ENCODE measurements at regions not wholly inside any gene's neighbourhood (a gene's known extent, or its start where the extent isn't known, plus 50 kb on each side); places are given as distances from the start of the nearest gene placed in this dataset.
"Not testable (repeated sequence)": the region's sequence is repeated elsewhere in the genome, so short reads cannot be mapped to it uniquely, and the experiment has no call there.

- no peak for DNase-seq (ENCODE audit: low read depth in 3 of 3)
Observed at GRCh38 chr12:68505970-68506369, 104.7 kb upstream of the RAP1B start.

DNA sequence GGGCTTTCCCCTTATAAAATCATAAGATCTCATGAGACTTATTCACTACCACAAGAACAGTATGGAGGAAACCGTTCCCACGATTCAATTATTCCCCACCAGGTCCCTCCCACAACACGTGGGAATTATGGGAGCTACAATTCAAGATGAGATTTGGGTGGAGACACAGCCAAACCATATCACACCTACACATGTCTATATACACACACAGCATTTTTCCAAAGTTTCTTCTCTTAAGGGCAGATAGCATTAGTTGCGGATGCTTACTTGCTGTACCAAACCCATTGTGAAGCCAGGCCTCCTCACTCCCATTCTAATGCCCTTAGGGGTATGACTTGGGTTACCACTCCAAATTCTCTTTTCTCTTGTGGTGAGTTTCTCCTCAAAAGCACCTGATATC is 104.1 kb upstream of the RAP1B start:
- no peak for DNase-seq (ENCODE audit: low read depth in 3 of 3)

GRCh38 chr12:68507657-68508056 is 103.0 kb upstream of the RAP1B start:
- DNase-seq (ENCODE audit: low read depth in 3 of 3): no peak

DNA sequence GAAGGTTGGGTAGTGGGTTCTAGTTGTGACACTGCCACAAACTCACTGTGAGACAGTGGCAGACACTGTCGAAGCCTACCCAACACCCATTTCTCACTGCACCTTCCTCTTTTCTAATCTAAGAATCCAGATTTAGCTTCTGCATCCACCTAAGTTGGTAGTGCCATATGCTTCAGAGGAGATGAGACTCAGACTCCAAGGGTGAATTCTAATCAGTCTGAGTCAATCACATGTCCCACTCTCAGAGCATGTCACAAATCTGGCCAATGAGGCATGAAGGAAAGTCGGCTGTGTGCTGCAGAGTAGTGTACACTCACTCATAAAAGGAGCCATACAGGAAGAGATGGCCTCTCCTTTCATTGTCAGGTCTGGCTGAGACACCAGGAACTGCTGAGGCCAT is 102.1 kb upstream of the RAP1B start:
- no peak for DNase-seq (ENCODE audit: low read depth in 3 of 3)

DNA sequence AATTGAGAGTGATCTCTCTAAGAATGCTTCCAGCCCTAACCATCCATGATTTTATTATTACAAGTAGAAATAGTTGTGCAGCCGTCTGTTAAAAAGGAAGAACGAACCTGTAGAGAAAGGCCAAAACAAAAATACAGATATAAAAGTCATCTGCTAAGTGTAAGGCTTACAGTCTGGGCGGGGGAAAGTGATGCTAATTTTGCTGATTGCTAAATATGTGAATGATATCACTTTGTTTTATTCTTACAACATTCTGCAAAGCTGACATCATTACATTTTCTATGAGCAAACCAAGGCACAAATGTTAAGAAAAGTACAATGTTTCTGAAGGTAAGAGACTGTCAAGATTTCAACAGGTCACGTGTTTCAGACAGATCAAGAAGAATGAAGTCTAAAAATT is 101.5 kb upstream of the RAP1B start:
- DNase-seq (ENCODE audit: low read depth in 3 of 3): no peak

DNA sequence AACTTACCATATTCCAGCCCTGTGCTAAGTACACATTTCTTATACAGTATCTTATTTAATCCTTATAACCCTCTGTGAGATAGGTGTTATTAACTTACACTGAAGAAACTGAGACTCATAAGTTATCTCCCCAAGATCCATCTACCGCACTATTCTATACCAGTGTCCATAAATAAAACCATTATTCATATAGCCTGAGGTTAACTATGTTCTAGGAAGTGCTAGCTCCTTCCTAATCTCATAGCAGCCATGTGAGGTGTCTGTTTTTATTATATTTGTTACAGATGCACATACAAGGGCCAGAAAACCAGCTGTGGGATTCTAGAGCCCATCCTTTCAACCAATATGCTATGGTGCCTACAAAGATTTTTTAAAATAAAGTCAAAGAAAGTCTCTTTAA is 100.3 kb upstream of the RAP1B start:
- DNase-seq (ENCODE audit: low read depth in 3 of 3): no peak

DNA sequence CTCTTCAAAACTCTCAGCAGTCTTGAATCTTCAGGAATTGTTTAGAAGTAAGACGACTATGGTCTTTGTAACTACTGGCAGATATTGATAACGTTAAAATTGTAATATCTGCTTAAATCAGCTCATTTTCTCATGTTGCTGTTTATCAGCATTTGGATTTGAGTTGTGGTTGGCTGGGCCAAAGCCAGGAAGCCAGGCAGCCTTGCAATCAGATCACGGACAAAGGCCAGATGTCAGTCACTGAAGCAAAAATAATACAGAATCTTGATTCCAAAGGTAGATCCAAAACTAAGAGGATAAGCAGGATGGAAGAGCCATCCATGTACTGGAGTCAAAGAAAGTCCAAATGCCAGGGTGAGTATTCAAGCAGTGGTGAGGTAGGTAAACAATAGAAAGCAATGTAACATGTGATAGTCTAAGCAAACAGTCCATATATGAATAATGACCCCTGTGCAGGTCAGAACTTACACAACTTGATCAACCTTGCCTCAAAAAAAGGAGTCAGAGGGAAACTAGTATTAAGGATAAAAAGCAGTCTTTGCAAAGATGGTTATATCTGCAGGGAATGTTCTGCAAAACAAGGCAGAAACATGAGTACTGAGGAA is 95.8 kb upstream of the RAP1B start:
- DNase-seq (ENCODE audit: low read depth in 3 of 3): no peak

- DNase-seq (ENCODE audit: low read depth in 3 of 3): no peak
Observed at GRCh38 chr12:68515793-68516192, 94.9 kb upstream of the RAP1B start.

- no peak for DNase-seq (ENCODE audit: low read depth in 3 of 3)
Observed at GRCh38 chr12:68521321-68521839, 89.3 kb upstream of the RAP1B start.

- DNase-seq (ENCODE audit: low read depth in 3 of 3): no peak
Observed at GRCh38 chr12:68521848-68522502, 88.7 kb upstream of the RAP1B start.

DNA sequence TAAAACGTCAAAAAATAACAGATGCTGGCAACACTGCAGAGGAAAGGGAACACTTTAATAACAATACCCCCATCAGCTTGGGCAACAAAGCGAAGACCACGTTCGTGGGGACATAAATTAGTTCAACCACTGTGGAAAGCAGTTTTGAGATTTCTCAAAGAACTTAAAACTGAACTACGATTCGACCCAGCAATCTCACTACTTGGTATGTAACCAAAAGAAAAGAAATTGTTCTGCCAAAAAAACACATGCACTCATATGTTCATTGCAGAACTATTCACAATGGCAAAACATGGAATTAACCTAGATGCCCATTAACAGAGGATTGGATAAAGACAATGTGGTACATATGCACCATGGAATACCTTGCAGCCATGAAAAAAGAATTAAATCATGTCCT is 81.2 kb upstream of the RAP1B start:
- no peak for DNase-seq (ENCODE audit: low read depth in 3 of 3)

DNA sequence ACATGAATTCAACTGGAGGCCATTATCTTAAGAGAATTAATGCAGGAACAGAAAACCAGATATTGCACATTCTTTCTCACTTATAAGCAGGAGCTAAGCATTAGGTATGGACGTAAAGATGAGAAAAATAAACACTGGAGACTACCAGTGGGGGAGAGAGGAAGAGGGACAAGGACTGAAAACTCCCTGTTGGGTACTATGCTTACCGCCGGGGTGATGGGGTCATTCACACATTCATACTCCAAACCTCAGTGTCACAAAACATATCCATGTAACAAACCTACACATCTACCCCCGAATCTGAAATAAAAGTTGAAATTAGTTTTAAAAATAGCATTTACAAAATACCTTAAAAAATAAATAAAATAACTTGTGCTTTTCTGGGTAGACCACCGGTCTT is 80.8 kb upstream of the RAP1B start:
- no peak for DNase-seq (ENCODE audit: low read depth in 3 of 3)

DNA sequence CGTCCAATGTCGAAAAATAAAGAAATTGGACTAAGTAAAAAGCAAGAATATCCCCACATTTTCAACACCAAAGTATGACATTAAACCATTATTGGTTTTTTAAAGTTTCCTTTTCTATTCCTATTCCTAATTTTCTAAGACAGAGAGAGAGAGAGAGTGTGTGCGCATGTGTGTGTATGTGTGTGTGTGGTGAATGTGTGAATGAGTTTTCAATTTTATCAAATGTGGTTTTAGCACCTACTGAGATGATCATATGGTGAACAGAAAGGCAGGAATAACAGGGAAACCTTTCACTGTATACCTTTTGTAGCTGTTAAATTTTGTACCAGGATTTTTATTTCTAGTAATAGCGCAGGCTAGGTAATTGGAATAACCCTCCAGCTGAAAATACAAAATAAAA is 80.4 kb upstream of the RAP1B start:
- DNase-seq (ENCODE audit: low read depth in 3 of 3): no peak

GRCh38 chr12:68530965-68531364 is 79.7 kb upstream of the RAP1B start:
- no peak for DNase-seq (ENCODE audit: low read depth in 3 of 3)

DNA sequence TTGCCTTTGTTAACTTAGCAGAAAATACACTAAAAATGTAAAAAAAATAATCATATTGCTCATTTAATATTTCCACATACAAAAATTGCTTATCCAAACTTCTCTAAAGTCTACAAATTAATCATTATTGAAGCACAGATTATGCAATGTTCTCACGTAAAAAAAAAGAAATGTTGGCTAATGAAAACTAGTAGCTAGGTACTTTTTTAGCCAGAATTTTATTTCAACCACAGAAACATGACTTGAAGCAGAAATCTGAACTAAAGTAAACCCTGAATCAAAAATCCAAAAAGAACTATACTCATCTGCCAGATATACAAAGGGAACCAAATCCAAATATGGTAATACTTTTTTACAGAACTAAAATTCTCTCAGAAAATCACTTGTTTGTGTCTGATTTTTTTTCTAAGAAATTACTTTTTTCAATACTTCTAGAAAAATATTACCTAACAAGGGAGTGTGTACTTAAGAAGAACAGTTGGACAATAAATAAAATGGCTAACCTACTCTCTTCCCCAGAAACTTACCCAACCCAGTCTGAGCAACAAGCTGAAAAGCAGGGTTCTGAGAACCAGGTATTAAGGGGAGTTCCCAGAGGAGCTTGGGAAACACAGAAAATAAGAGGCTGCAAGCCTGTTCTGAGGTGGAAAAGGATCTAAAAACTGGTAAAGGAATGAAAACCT is 78.4 kb upstream of the RAP1B start:
- no peak for DNase-seq (ENCODE audit: low read depth in 3 of 3)

DNA sequence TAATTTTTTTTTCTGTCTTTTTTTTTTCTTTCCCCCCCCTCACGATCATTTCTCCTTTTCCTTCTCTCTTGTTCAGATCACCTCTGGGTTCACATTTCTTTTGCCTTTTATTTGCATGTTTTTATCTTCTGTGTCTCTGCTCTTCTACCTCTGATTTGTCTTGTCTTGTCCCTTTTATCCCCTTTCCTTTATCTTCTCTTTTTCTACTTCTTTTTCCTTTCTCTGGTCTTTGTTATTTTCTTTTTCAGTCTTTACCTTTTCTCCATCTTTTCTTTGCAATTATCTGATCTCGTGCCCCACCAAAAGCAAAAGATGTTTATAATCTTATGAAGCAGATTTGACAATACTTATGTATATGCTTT is 77.8 kb upstream of the RAP1B start:
- DNase-seq (ENCODE audit: low read depth in 3 of 3): no peak

- DNase-seq (ENCODE audit: low read depth in 3 of 3): no peak
Observed at GRCh38 chr12:68534108-68534507, 76.6 kb upstream of the RAP1B start.

DNA sequence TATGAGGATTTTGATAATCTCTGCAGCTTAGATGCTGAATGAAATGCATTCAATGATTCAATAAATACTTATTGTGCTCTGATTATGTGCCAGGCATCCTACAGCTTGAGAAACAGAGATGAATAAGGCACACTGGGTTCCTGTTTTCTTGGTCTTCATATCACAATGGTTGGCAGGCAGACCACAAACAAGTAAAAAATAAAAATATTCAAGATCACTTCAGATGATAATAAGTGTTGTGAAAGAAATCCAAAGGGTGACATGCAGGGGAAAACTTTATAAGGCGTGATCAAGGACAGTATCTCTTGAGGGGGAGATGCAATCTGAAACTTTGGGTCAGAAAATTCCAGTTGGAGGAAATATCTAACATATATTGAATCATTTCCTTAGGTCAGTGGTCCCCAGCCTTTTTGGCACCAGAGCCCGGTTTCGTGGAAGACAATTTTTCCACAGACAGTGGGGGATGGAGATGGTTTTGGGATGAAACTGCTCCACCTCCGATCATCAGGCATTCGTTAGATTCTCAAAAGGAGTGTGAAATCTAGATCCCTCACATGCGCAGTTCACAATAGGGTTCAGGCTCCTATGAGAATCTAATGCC is 73.7 kb upstream of the RAP1B start:
- DNase-seq (ENCODE audit: low read depth in 3 of 3): no peak

GRCh38 chr12:68537571-68537970 is 73.1 kb upstream of the RAP1B start:
- no peak for DNase-seq (ENCODE audit: low read depth in 3 of 3)

DNA sequence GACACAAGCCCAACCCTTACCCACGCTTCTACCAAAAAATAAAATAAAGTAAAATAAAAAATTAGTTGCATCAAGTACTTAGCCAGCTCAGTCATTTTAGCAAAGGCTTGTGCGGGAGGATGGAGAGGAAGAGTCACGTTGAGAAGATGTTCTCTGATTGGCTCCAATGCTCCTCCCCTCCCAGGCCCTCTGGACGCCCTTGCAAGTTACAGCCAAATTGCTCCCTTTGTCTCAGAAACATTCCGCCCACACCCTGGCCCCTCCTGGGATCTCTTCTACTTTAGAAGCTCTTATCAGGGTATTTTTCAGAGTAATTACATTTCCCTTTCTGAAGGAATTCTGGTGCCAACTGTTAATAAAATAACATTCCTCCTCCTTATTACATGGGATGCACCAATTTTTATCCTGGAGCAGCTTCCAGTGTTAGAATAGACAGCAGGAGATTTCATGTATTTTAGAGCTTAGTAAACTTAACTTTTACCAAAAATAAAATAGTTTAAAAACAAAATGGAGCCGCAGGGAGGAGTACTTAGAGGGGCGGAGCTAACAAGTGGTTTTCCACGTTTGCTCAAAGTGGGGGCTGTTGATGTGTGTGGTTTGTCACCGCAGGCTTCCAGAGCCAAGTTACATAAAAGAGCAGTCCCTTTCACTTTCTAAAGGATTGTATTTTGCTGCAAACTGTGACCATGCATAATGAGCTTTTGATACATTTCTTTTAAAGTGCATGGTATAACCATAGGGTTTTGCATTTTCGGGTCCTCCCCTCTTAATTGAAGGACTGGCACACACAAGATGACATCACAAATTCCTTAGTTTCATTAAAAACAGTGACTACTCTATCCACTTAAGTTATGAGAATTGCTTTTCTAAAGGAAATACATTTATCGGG is 71.7 kb upstream of the RAP1B start:
- DNase-seq (ENCODE audit: low read depth in 3 of 3): peak in 2 of 3 donors; percentile 11 to 33

- no peak for DNase-seq (ENCODE audit: low read depth in 3 of 3)
Observed at GRCh38 chr12:68539615-68539952, 71.1 kb upstream of the RAP1B start.

GRCh38 chr12:68540768-68541167 is 69.9 kb upstream of the RAP1B start:
- not testable (repeated sequence) for DNase-seq (ENCODE audit: low read depth in 3 of 3)
